Stimulated activated CD4-positive, alpha-beta T cell treated with anti-CD3 and anti-CD28 coated beads, Interleukin-2, amount 100 ng/mL, for 48 hours (primary cell): ENCODE measurements at regions not wholly inside any gene's neighbourhood (a gene's known extent, or its start where the extent isn't known, plus 50 kb on each side); places are given as distances from the start of the nearest gene placed in this dataset.

Source experiments
- DNase-seq, 2 donors: peaks; one replicate each; pipeline ENCODE4 v3.0.0-alpha.2; 2020

- no peak for DNase-seq
These were observed 221.5 kb upstream of the GHITM start for GRCh38 chr10:83917537-83918506.

- no peak for DNase-seq
These were observed 220.1 kb upstream of the GHITM start for GRCh38 chr10:83919187-83919586.

- no peak for DNase-seq
These were observed 217.1 kb upstream of the GHITM start for GRCh38 chr10:83921984-83922860.

DNA sequence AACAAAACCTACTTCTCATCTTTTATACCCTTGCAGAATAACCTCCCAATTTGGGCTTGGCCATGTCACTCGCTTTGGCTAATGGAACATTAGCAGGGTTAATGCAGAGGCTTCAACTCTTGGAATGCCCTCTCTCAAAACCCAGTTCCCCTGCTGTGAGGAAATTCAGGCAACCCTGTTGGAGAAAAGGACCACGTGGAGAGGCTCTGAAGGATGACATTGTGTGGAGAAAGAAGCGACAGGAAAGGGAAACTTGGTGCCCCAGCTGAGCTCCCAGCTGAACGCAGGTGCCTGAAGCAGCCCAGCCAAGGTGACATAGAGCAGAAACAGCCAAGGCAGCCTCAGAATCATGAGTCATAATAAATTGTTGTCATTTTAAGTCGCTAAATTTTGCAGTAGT is 214.2 kb upstream of the GHITM start:
- DNase-seq, result no peak

DNA sequence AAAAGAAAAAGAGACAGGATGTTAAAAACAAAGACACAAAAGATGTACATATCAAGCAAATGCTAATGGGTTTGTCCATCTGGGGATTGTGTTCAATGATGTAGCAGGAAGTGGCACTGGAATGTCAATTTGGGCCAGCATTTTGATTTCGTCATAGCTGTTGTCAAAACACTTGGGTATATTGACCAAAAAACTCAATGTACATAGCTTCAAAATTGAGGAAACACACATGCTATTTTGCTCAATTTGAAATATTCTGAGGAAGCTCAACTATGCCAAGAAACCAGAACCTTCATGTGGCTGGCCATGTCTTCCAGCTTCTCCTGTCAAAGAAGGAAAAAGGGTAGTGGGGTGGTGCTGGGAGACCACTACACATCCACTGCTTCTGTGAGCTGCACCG is 212.7 kb upstream of the GHITM start:
- no peak for DNase-seq

- DNase-seq, result no peak
These were observed 212.1 kb upstream of the GHITM start for GRCh38 chr10:83927166-83927565.

DNA sequence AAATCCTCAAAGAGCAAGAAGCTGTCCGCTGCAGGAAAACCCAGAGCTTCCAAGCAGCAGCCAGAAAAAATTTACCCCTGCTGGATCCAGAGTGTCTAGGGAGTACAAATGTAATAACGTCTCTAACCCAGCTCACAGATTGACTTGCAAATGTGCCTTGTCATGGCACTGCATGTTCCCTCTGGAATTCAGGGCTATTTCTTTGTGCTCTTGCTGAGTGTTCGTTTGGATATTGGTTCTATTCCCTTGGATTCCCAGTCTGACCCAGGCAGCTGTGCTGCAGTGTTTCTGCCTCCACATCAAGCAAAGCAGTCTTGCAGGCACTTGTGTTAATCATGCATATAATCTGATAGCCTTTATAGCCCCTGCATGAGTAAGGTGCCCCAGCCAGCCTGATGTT is 209.9 kb upstream of the GHITM start:
- no peak for DNase-seq

DNA sequence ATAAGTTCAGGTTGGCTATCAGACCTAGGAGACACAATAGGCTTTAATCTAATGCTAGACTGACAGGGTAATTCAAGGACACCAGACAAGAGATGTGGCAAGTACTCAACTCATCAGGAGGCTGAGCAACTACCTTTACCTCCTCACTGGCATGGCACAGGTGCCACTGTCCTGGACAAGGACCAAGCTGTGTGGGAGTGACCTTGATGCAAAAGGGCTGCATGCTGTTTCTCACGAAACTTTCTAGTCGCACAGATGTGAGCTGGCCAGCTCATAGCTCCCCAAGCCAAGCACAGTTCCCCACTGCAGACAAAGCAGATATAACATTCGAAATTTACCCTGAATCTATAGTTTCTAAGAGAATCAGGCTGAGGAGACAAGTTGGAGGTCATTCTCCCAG is 207.6 kb upstream of the GHITM start:
- DNase-seq, result no peak

GRCh38 chr10:83932245-83932644 is 207.1 kb upstream of the GHITM start:
- no peak for DNase-seq

DNA sequence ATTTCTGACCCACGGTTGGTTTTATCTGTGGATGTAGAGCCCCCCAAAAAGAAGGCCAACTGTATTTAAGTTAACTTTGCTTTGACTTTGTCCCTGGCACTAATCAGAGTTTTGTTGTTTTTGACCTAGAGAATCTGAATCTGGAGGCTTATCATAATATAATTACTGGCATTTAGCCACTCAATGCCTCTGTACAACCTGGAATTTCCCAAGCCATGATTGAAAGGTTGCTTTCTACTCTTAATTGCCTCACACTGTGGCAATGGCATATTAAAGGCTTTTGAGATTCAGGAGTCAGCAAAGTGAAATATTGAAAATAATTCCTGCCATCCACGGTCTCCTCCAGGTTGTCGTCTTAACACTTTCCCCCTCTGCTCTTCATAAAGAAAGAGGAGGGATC is 205.2 kb upstream of the GHITM start:
- DNase-seq, result no peak

DNA sequence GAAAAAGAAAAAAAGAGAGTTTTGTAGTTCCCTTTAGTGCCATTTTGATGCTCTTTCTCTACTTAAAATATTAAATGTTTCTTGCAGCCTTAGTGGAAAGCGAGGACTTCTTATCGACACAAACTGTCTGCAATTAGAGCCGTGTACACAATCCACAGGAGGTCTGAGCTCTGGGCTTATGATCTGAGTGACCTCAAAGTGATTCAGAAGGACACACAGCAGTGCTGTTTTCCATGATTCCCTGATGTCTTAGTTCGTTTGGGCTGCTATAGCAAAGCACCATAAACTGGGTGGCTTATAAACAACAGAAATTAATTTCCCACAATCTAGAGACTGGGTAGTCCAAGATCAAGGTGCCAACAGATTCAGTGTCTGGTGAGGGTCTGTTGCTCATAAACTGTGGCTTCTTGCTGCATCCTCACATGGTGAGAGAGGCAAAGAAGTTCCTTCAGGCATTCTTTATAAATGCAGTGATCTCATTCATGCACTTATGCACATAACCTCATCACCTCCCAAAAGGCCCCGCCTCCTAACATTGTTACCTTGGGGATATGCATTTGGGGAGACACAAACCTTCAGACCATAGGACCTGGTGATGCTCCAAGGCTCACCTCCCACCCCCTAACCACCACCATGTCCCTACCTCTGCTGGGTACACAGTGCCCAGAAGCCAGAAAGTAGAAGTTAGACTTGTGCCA is 204.5 kb upstream of the GHITM start:
- DNase-seq, result no peak

GRCh38 chr10:83935339-83935736 is 204.0 kb upstream of the GHITM start:
- no peak for DNase-seq

GRCh38 chr10:83935911-83936310 is 203.4 kb upstream of the GHITM start:
- DNase-seq, result no peak

DNA sequence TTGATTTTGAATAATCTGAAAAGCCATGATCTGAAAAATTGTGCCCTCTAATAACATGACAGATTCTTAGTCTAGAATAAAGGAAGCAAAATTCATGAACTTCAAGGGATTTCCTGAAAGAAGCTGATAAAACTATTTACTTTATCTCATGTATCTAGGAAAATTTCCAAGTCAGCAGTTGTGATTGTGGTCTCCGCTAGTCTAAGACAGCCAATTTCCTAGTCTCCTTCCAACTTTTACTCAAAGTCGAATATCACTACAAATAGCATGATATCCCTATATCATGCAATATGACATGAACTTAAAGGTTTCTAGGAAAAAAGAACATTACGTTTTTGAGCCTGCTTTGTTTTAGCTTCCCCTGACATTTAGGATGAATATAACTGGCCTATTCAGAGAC is 202.1 kb upstream of the GHITM start:
- no peak for DNase-seq

DNA sequence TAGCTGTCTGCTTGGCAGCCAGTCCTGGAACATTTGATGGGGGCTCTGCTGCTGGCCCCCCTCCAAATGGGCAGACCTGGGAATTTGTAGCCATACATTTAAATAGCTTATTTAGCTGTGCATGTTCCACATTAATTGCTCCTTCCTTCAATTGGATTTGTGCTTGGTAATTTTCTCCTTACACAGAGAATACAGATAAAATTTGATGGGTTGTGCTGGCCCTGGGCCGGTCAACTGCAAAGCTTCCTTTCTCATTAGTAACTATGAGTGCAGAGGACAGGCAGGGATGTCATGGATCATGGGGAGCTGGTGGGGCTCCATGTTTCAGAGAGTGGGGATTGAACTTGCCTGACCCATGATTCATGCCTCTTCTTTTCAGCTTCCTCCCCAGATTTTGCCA is 201.5 kb upstream of the GHITM start:
- DNase-seq, result no peak

DNA sequence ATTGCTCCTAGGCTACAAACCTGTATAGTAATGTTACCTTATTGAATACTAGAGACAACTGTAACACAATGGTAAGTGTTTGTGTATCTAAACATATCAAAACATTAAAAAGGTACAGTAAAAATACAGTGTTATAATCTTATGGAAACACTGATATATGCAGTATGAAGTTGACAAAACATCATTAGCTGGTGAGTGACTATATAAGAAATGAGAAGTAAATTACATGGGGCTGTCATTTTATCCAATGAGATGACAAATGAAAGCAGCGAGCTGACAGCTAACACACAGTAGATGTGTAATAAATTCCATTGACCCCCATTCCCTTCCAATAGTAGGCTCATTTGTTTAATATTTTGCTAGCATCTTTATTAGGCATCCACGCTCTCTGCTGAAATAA is 198.1 kb upstream of the GHITM start:
- DNase-seq, result no peak

GRCh38 chr10:83942410-83942809 is 196.9 kb upstream of the GHITM start:
- DNase-seq, result no peak

DNA sequence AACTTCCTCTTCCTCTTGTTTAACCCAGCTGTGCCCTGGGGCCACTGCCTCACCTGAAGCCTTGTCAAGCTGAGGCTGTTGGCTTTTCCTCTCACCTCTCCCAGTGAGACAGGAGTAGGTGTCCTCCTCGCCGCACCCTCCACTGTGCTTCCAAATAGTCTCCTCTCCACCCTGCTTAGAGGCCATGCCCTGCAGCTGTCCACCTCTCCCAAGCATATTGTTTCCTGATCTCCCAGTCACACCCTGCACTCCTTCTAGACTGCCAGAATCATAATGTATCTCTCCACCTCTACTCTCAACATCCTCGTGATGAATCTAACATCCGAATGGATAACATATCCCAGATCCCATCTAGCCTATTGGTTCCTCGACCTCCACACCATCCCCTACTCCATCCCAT is 196.3 kb upstream of the GHITM start:
- no peak for DNase-seq

- DNase-seq, result no peak
These were observed 195.4 kb upstream of the GHITM start for GRCh38 chr10:83943920-83944319.

DNA sequence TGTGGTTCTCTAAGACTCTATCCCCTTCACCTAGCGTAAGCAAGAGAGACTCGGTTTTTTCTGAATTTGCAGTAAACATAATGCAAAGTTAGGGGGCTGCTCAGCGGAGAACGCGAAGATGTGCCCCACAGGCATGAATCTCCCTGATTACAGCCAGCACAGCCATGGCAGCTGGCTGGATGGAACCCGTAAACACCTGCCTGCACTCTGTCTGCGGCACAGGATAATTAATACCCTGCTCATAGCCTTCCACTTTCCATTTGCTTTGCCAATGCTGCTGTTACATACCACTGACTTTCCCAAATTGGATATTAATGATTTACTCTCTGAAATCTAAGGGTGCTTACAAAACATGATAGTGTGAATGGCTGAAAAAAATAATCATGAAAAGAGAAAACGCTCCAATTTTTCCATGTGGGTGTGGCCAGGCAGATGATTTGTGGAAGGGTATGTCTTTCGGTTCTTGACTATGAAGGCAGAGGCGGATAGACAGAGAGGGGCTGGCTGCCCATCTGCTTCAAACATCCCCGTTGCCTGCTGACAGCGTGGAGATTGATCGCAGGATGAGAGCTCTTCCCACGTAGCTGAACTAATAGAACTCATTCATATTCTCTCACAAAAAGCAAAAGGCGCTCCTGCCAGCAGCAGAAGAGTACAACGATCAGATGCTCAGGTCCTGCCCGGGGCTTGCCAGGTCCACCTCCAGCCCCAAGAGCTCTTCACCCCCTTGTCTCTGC is 193.2 kb upstream of the GHITM start:
- no peak for DNase-seq

- no peak for DNase-seq
These were observed 187.0 kb upstream of the GHITM start for GRCh38 chr10:83952314-83952713.

DNA sequence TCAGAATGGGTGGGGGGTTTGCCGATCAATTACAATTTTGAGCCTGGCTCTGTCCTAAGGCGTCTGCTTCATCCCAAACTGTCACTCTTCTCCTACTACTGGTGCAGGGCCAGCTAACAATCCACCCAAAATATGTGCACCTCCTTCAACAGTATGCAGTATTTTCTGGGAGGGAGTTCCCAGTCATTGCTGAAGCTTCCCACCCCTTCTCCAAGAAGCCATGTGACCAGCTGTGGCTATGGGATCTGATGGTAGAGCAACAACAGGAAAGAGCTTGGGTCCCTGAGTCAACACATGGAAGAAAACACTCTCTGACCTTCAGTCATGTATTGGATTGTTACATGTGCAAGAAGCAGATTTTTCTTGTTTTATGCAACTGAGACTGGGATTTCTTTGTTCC is 185.7 kb upstream of the GHITM start:
- no peak for DNase-seq
